Pancreas (tissue), 10 donors: ENCODE measurements at regions not wholly inside any gene's neighbourhood (a gene's known extent, or its start where the extent isn't known, plus 50 kb on each side); places are given as distances from the start of the nearest gene placed in this dataset.

ENCODE experiments used
- ATAC-seq, 4 donors: fragments of 200-7000 bp; cut with Tn5 transposase; one replicate each; pipeline versions ENCODE4 v1.8.0 to v1.9.1; 2020; ENCODE audit warnings: mild to moderate bottlenecking in 4 of 4, moderate library complexity in 4 of 4
- DNase-seq, 6 donors: peaks; one replicate each; pipeline ENCODE4 v3.0.0-alpha.2; 2020
- FAIRE-seq: peaks from 2 replicates; lab custom pipeline; 2012; peaks lifted over from hg19 to GRCh38; lab: Jason Lieb, UNC
- H3K27ac ChIP-seq, 4 donors: fragments of 200-600 bp; sonication (generic); 1 replicate in 3 of 4; 2 replicates in 1 of 4; pipeline versions ENCODE4 v1.5.0 to v1.8.0; 2020
- H3K27me3 ChIP-seq, 4 donors: fragments of 200-600 bp; one replicate each; pipeline ENCODE4 v1.8.0; 2021
- H3K36me3 ChIP-seq, 3 donors: fragments of 200-600 bp; sonication (generic) in 1 of 3; one replicate each; pipeline versions ENCODE4 v1.5.0 to v1.8.0; 2020 to 2021
- H3K4me1 ChIP-seq, 3 donors: fragments of 200-600 bp; one replicate each; pipeline ENCODE4 v1.8.0; 2021
- H3K4me3 ChIP-seq, 4 donors: fragments of 200-600 bp; sonication (generic) in 2 of 4; one replicate each; pipeline versions ENCODE4 v1.5.0 to v1.8.0; 2020 to 2021
- H3K9me3 ChIP-seq, 4 donors: fragments of 200-600 bp; one replicate each; pipeline ENCODE4 v1.8.0; 2021
- CTCF ChIP-seq, 4 donors: fragments of 200-600 bp; sonication (generic) in 3 of 4; IDR thresholded peaks; one replicate each; pipeline versions ENCODE4 v1.5.0 to v1.8.0; 2021; ENCODE audit warnings: antibody characterized with exemption in 4 of 4
- WGBS, 2 donors: extraction: QIAGEN DNeasy Blood & Tissue Kit; methylation state at CpG; one replicate each; pipeline ENCODE4 v1.1.7; 2013; 5-methylcytosine and 5-hydroxymethylcytosine counted together
- intact Hi-C, 3 donors: fragments of 100-400 bp; cut with DNase I; formaldehyde crosslinking; loops; one replicate each; pipeline versions ENCODE4 v1.11.1 to v1.14.2; 2022
- donor health status: healthy with polysubstance abuse.
- donor health status: DM: no; HTN: no; CAD: no; lungs with moderate emphysema.
- donor health status: DM: no; HTN: no; CAD: no.
- donor health status: control.
- donor health status: control.
- donor health status: Bipolar disorder and iron deficiency.
- donor health status: DM: yes; HTN: yes; CAD: no.
- donor health status: DM: no; HTN: no; CAD: no.
- donor health status: DM: no; HTN: no; CAD: no.
- donor health status: DM: yes; HTN: yes; CAD: no.

- no peak for FAIRE-seq
- no peak for ATAC-seq
- DNase-seq: peak in 3 of 6 donors; percentile 12 to 45 (median 24)
- intact Hi-C loops: no loop called here
- no peak overlapping the region for H3K4me3 ChIP-seq
- H3K36me3 ChIP-seq: no peaks in the 10 kb centered on the region
- WGBS, 2 donors: 59 to 65% methylated on average over 6 of the region's 6 CpGs
- H3K4me1 ChIP-seq: no peaks in the 10 kb centered on the region
- no peak for TF ChIP-seq CTCF (IDR thresholded peaks at IDR 0.05)
- no peaks in the 10 kb centered on the region for H3K27me3 ChIP-seq
- H3K27ac ChIP-seq: no peak overlapping the region
- H3K9me3 ChIP-seq: no peaks in the 10 kb centered on the region
Measured at GRCh38 chr17:26782153-26782552, 511.8 kb upstream of the WSB1 start.

GRCh38 chr17:26792486-26792885, 501.4 kb upstream of the WSB1 start:
- ATAC-seq: no peak

GRCh38 chr17:26807024-26807423, 486.9 kb upstream of the WSB1 start:
- DNase-seq (no peak), FAIRE-seq (no peak), ATAC-seq (no peak)
- TF ChIP-seq CTCF (IDR thresholded peaks at IDR 0.05): no peak
- Histone ChIP-seq H3K36me3 (no peaks in the 10 kb centered on the region), H3K9me3 (no peaks in the 10 kb centered on the region), H3K27ac (no peak overlapping the region), H3K4me1 (no peaks in the 10 kb centered on the region), H3K27me3 (no peaks in the 10 kb centered on the region), H3K4me3 (no peak overlapping the region)
- 59 to 67% methylated on average over 10 of the region's 10 CpGs for WGBS, 2 donors
- intact Hi-C loops: no loop called here

More at GRCh38 chr17:26792486-26792885, 501.4 kb upstream of the WSB1 start:
- TF ChIP-seq CTCF (IDR thresholded peaks at IDR 0.05): no peak
- FAIRE-seq: no peak
- no peak for DNase-seq
- no peaks in the 10 kb centered on the region for H3K27me3 ChIP-seq
- intact Hi-C loops: loop anchor here in 1 of 3 donors (10.0 kb wide), 1 partner anchor 128 kb away; no protein-coding TSS in a partner anchor
- no peak overlapping the region for H3K4me3 ChIP-seq
- no peak overlapping the region for H3K27ac ChIP-seq
- H3K4me1 ChIP-seq: no peaks in the 10 kb centered on the region
- no peaks in the 10 kb centered on the region for H3K36me3 ChIP-seq
- 69 to 72% methylated on average over 12 of the region's 12 CpGs for WGBS, 2 donors
- peaks cover 0 to 3% (median 0%) of the 10 kb centered on the region in 4 donors for H3K9me3 ChIP-seq

- no peak for FAIRE-seq
Measured at GRCh38 chr17:26809033-26809432, 484.9 kb upstream of the WSB1 start.

More at GRCh38 chr17:26809033-26809432, 484.9 kb upstream of the WSB1 start:
- Histone ChIP-seq H3K27me3 (no peaks in the 10 kb centered on the region), H3K9me3 (no peaks in the 10 kb centered on the region), H3K36me3 (no peaks in the 10 kb centered on the region), H3K4me1 (no peaks in the 10 kb centered on the region), H3K4me3 (no peak overlapping the region), H3K27ac (no peak overlapping the region)
- WGBS, 2 donors: 52 to 55% methylated on average over 10 of the region's 10 CpGs
- no peak for TF ChIP-seq CTCF (IDR thresholded peaks at IDR 0.05)
- no peak for DNase-seq
- no peak for ATAC-seq
- intact Hi-C loops: no loop called here
